Naive thymus-derived CD4-positive, alpha-beta T cell (primary cell): ENCODE measurements at regions not wholly inside any gene's neighbourhood (a gene's known extent, or its start where the extent isn't known, plus 50 kb on each side); places are given as distances from the start of the nearest gene placed in this dataset.
"Not testable (repeated sequence)": the region's sequence is repeated elsewhere in the genome, so short reads cannot be mapped to it uniquely, and the experiment has no call there.

Experiments
- ATAC-seq: fragments of 150-1000 bp; cut with Tn5 transposase; 2 replicates; pipeline ENCODE4 v1.10.0; 2021; ENCODE audit warnings: mild to moderate bottlenecking, moderate library complexity
- CTCF ChIA-PET: fragments of 350-600 bp; sonication (Branson Sonifier 250); formaldehyde crosslinking; loops from one replicate; lab custom pipeline; 2021; ENCODE audit warnings: antibody characterized with exemption; lab: Charles Lee
- POLR2A ChIA-PET: fragments of 350-600 bp; sonication (Branson Sonifier 250); formaldehyde crosslinking; loops from one replicate; lab custom pipeline; 2021; ENCODE audit warnings: antibody characterized with exemption, inconsistent platforms; lab: Charles Lee
- DNase-seq, 9 donors: peaks; one replicate each; pipeline versions ENCODE4 v3.0.0 to v3.0.0-alpha.2; 2020 to 2022; ENCODE audit warnings: mixed read lengths in 1 of 9
- H3K27ac ChIP-seq: one replicate; pipeline ENCODE4 v1.7.0; 2013; ENCODE audit warnings: mild to moderate bottlenecking, low read depth, low read length, moderate library complexity
- H3K27me3 ChIP-seq, 2 donors: one replicate each; pipeline ENCODE4 v1.7.0; 2013; ENCODE audit warnings: low read length in 2 of 2, mild to moderate bottlenecking in 2 of 2, moderate library complexity in 2 of 2; ENCODE audit not compliant: control insufficient read depth in 2 of 2, insufficient read depth in 2 of 2
- H3K36me3 ChIP-seq, 3 experiments: 1 replicate in 2 of 3; 2 replicates in 1 of 3; pipeline ENCODE4 v1.7.0; 2013; ENCODE audit warnings: low read length in 3 of 3, mild to moderate bottlenecking in 3 of 3, moderate library complexity in 1 of 3; ENCODE audit not compliant: insufficient read depth in 3 of 3, control insufficient read depth in 2 of 3
- H3K4me1 ChIP-seq, 2 donors: one replicate each; pipeline ENCODE4 v1.7.0; 2013; ENCODE audit warnings: low read length in 2 of 2, mild to moderate bottlenecking in 2 of 2, moderate library complexity in 1 of 2; ENCODE audit not compliant: control insufficient read depth in 2 of 2, insufficient read depth in 2 of 2
- H3K4me3 ChIP-seq: 2 replicates; pipeline ENCODE4 v1.7.0; 2013; ENCODE audit warnings: mild to moderate bottlenecking, low read length
- H3K9me3 ChIP-seq, 3 experiments: 1 replicate in 2 of 3; 2 replicates in 1 of 3; pipeline ENCODE4 v1.7.0; 2013; ENCODE audit warnings: low read length in 3 of 3; ENCODE audit not compliant: control insufficient read depth in 2 of 3
- H3K27ac Mint-ChIP-seq, 9 donors: one replicate each; pipeline ENCODE4 v1.8.0; 2020 to 2022; ENCODE audit warnings: mixed read lengths in 9 of 9, mild to moderate bottlenecking in 8 of 9, moderate library complexity in 5 of 9, inconsistent platforms in 2 of 9
- H3K27me3 Mint-ChIP-seq, 5 donors: one replicate each; pipeline ENCODE4 v1.8.0; 2021 to 2022; ENCODE audit warnings: mixed read lengths in 5 of 5, mild to moderate bottlenecking in 1 of 5
- H3K36me3 Mint-ChIP-seq, 5 donors: one replicate each; pipeline ENCODE4 v1.8.0; 2020 to 2022; ENCODE audit warnings: mixed read lengths in 5 of 5, mild to moderate bottlenecking in 3 of 5, inconsistent platforms in 1 of 5
- H3K4me1 Mint-ChIP-seq, 7 donors: one replicate each; pipeline ENCODE4 v1.8.0; 2020 to 2022; ENCODE audit warnings: mixed read lengths in 7 of 7, mild to moderate bottlenecking in 3 of 7, inconsistent platforms in 1 of 7
- H3K4me3 Mint-ChIP-seq, 10 donors: one replicate each; pipeline ENCODE4 v1.8.0; 2020 to 2022; ENCODE audit warnings: mild to moderate bottlenecking in 10 of 10, mixed read lengths in 10 of 10, moderate library complexity in 6 of 10, inconsistent platforms in 2 of 10
- H3K9me3 Mint-ChIP-seq, 11 donors: one replicate each; pipeline ENCODE4 v1.8.0; 2020 to 2022; ENCODE audit warnings: mixed read lengths in 11 of 11, mild to moderate bottlenecking in 4 of 11, inconsistent platforms in 1 of 11, moderate library complexity in 1 of 11
- intact Hi-C, 2 donors: fragments of 100-400 bp; cut with micrococcal nuclease; formaldehyde crosslinking; loops; one replicate each; pipeline ENCODE4 v1.15.1; 2023

- H3K36me3 Mint-ChIP-seq = no peaks in the 10 kb centered on the region
- CTCF ChIA-PET = no interaction called here
- H3K4me3 ChIP-seq = no peak overlapping the region
- no peak overlapping the region for H3K27ac ChIP-seq
- no peak for DNase-seq
- H3K27ac Mint-ChIP-seq = no peak overlapping the region
- no peaks in the 10 kb centered on the region for H3K9me3 Mint-ChIP-seq
- H3K27me3 ChIP-seq = no peaks in the 10 kb centered on the region
- H3K9me3 ChIP-seq = no peaks in the 10 kb centered on the region
- H3K4me1 ChIP-seq = no peaks in the 10 kb centered on the region
- intact Hi-C loops = no loop called here
- POLR2A ChIA-PET = no interaction called here
- peaks cover 0 to 39% (median 0%) of the 10 kb centered on the region in 5 donors for H3K27me3 Mint-ChIP-seq
- H3K4me3 Mint-ChIP-seq = no peak overlapping the region
- ATAC-seq = no peak
- H3K36me3 ChIP-seq = no peaks in the 10 kb centered on the region
- H3K4me1 Mint-ChIP-seq = peaks cover 0 to 4% (median 0%) of the 10 kb centered on the region in 7 donors
Observed at GRCh38 chr3:17823816-17824215, 81.4 kb upstream of the TBC1D5 start.

- intact Hi-C loops = no loop called here
- no peak for DNase-seq
- Mint-ChIP-seq H3K9me3 (no peaks in the 10 kb centered on the region), H3K27ac (no peak overlapping the region), H3K36me3 (no peaks in the 10 kb centered on the region), H3K4me1 (peaks cover 0 to 4% (median 0%) of the 10 kb centered on the region in 7 donors), H3K4me3 (no peak overlapping the region), H3K27me3 (peaks cover 0 to 36% (median 0%) of the 10 kb centered on the region in 5 donors)
- Histone ChIP-seq H3K27me3 (no peaks in the 10 kb centered on the region), H3K4me1 (no peaks in the 10 kb centered on the region), H3K36me3 (no peaks in the 10 kb centered on the region), H3K4me3 (no peak overlapping the region), H3K9me3 (no peaks in the 10 kb centered on the region), H3K27ac (no peak overlapping the region)
- ATAC-seq = no peak
- ChIA-PET POLR2A (no interaction called here), CTCF (no interaction called here)
Observed at GRCh38 chr3:17823036-17823435, 80.6 kb upstream of the TBC1D5 start.

- Histone ChIP-seq H3K4me1 (no peaks in the 10 kb centered on the region), H3K27me3 (no peaks in the 10 kb centered on the region), H3K36me3 (no peaks in the 10 kb centered on the region), H3K9me3 (no peaks in the 10 kb centered on the region), H3K27ac (no peak overlapping the region), H3K4me3 (no peak overlapping the region)
- intact Hi-C loops = no loop called here
- DNase-seq (no peak), ATAC-seq (no peak)
- Mint-ChIP-seq H3K27ac (no peak overlapping the region), H3K36me3 (no peaks in the 10 kb centered on the region), H3K9me3 (peaks cover 0 to 2% (median 0%) of the 10 kb centered on the region in 11 donors), H3K4me1 (peaks cover 0 to 4% (median 0%) of the 10 kb centered on the region in 7 donors), H3K4me3 (no peak overlapping the region), H3K27me3 (peaks cover 0 to 20% (median 0%) of the 10 kb centered on the region in 5 donors)
- ChIA-PET CTCF (no interaction called here), POLR2A (no interaction called here)
Observed at GRCh38 chr3:17820704-17821103, 78.3 kb upstream of the TBC1D5 start.

- Histone ChIP-seq H3K27ac (no peak overlapping the region), H3K4me1 (no peaks in the 10 kb centered on the region), H3K9me3 (no peaks in the 10 kb centered on the region), H3K4me3 (no peak overlapping the region), H3K36me3 (no peaks in the 10 kb centered on the region), H3K27me3 (no peaks in the 10 kb centered on the region)
- Mint-ChIP-seq H3K36me3 (no peaks in the 10 kb centered on the region), H3K9me3 (peaks cover 0 to 2% (median 0%) of the 10 kb centered on the region in 11 donors), H3K4me1 (peaks cover 0 to 4% (median 0%) of the 10 kb centered on the region in 7 donors), H3K4me3 (no peak overlapping the region), H3K27me3 (peaks cover 0 to 16% (median 0%) of the 10 kb centered on the region in 5 donors), H3K27ac (no peak overlapping the region)
- POLR2A ChIA-PET = no interaction called here
- CTCF ChIA-PET = no interaction called here
- DNase-seq (no peak), ATAC-seq (no peak)
- intact Hi-C loops = no loop called here
Observed at GRCh38 chr3:17820275-17820674, 77.8 kb upstream of the TBC1D5 start.

GRCh38 chr3:17817973-17818372, 75.5 kb upstream of the TBC1D5 start:
- H3K9me3 Mint-ChIP-seq, H3K36me3 ChIP-seq, H3K4me1 Mint-ChIP-seq, H3K4me3 ChIP-seq, H3K27me3 Mint-ChIP-seq, H3K27ac Mint-ChIP-seq, CTCF ChIA-PET, H3K27ac ChIP-seq, H3K4me3 Mint-ChIP-seq, POLR2A ChIA-PET, H3K36me3 Mint-ChIP-seq, DNase-seq, intact Hi-C loops, H3K4me1 ChIP-seq, ATAC-seq, H3K27me3 ChIP-seq, H3K9me3 ChIP-seq: not testable (repeated sequence)

- H3K36me3 ChIP-seq = no peaks in the 10 kb centered on the region
- H3K4me1 Mint-ChIP-seq = peaks cover 0 to 4% (median 0%) of the 10 kb centered on the region in 7 donors
- H3K4me3 Mint-ChIP-seq = no peak overlapping the region
- H3K27me3 ChIP-seq = no peaks in the 10 kb centered on the region
- H3K9me3 Mint-ChIP-seq = peaks cover 0 to 2% (median 0%) of the 10 kb centered on the region in 11 donors
- ChIA-PET CTCF (no interaction called here), POLR2A (no interaction called here)
- no peaks in the 10 kb centered on the region for H3K9me3 ChIP-seq
- peaks cover 0 to 6% (median 0%) of the 10 kb centered on the region in 5 donors for H3K27me3 Mint-ChIP-seq
- H3K27ac Mint-ChIP-seq = no peak overlapping the region
- DNase-seq = no peak
- H3K4me1 ChIP-seq = no peaks in the 10 kb centered on the region
- no peak overlapping the region for H3K27ac ChIP-seq
- no peak overlapping the region for H3K4me3 ChIP-seq
- intact Hi-C loops = no loop called here
- ATAC-seq = no peak
- peaks cover 0 to 8% (median 0%) of the 10 kb centered on the region in 5 donors for H3K36me3 Mint-ChIP-seq
Observed at GRCh38 chr3:17817545-17817944, 75.1 kb upstream of the TBC1D5 start.

GRCh38 chr3:17816839-17817238, 74.4 kb upstream of the TBC1D5 start:
- H3K27me3 Mint-ChIP-seq, intact Hi-C loops, ATAC-seq, H3K4me3 ChIP-seq, CTCF ChIA-PET, H3K27ac ChIP-seq, H3K36me3 ChIP-seq, H3K4me1 ChIP-seq, DNase-seq, POLR2A ChIA-PET, H3K27me3 ChIP-seq, H3K9me3 ChIP-seq, H3K27ac Mint-ChIP-seq, H3K4me1 Mint-ChIP-seq, H3K9me3 Mint-ChIP-seq: not testable (repeated sequence)
- Mint-ChIP-seq H3K36me3 (peaks cover 0 to 10% (median 0%) of the 10 kb centered on the region in 5 donors), H3K4me3 (peak overlapping the region in 1 of 10 donors; percentile 17)
